GM12878 (cell line): ENCODE measurements at regions not wholly inside any gene's neighbourhood (a gene's known extent, or its start where the extent isn't known, plus 50 kb on each side); places are given as distances from the start of the nearest gene placed in this dataset.

Source experiments
- HCFC1 ChIP-seq: fragments of 150-350 bp; IDR thresholded peaks from 2 replicates; pipeline ENCODE4 v1.6.1; 2014; ENCODE audit warnings: low read length
- HDAC2 ChIP-seq: fragments of 200-600 bp; sonication (generic); IDR thresholded peaks from 2 replicates; pipeline ENCODE4 v1.6.1; 2017
- HDAC6 ChIP-seq: fragments of 200-600 bp; sonication (generic); IDR thresholded peaks from one replicate; pipeline ENCODE4 v1.8.0; 2017; ENCODE audit warnings: antibody characterized with exemption; ENCODE audit not compliant: unreplicated experiment
- NFXL1 ChIP-seq: fragments of 450-650 bp; IDR thresholded peaks from 2 replicates; pipeline ENCODE4 v1.6.1; 2017; ENCODE audit warnings: antibody characterized with exemption, mild to moderate bottlenecking, borderline replicate concordance
- RAD51 ChIP-seq: fragments of 450-650 bp; IDR thresholded peaks from 2 replicates; pipeline ENCODE4 v1.6.1; 2016; ENCODE audit warnings: moderate library complexity, mild to moderate bottlenecking, inconsistent platforms
- TCF3 ChIP-seq: IDR thresholded peaks from 2 replicates; pipeline ENCODE4 v1.6.1; 2012; ENCODE audit warnings: low read depth, mild to moderate bottlenecking, low read length, borderline replicate concordance; ENCODE audit not compliant: insufficient read depth
- TF ChIP-seq, protein P1 (sequence below): fragments of 450-650 bp; IDR thresholded peaks from 2 replicates; pipeline ENCODE4 v1.6.1; 2017; ENCODE audit warnings: mild to moderate bottlenecking, moderate library complexity
- TF ChIP-seq, protein P2 (sequence below): fragments of 450-650 bp; formaldehyde crosslinking; IDR thresholded peaks from 2 replicates; pipeline ENCODE4 v1.4.0; 2020; ENCODE audit warnings: mild to moderate bottlenecking, moderate library complexity
- TF ChIP-seq, protein P3 (sequence below): fragments of 450-650 bp; IDR thresholded peaks from 2 replicates; pipeline ENCODE4 v1.6.1; 2018; ENCODE audit warnings: mild to moderate bottlenecking, low read depth, moderate library complexity; ENCODE audit not compliant: partially characterized antibody

DNA sequence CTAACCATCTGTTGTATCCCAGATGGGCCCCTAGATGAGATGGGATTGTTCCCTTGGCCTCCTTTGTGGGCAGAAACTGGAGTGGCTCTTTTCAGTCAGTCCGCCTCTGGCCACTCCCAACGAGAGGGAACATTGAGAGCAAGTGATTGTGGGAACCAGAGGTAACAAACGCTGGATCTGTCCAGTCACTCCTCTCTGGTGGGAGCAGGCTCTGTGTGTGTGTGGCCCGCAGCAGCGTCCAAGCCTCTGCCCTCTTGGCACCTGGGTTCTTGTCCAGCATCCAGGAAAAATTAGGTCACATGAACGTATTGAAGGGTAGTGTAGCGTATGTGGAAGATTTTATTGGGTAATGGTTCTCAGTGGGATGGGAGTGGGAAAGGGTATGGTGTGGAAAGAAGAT, 101.9 kb upstream of the COX10 start (continued):
- TF ChIP-seq TCF3 (no peak), HDAC2 (no peak), HDAC6 (no peak), NFXL1 (no peak), HCFC1 (no peak), RAD51 (no peak)
- TF ChIP-seq, protein P1, sequence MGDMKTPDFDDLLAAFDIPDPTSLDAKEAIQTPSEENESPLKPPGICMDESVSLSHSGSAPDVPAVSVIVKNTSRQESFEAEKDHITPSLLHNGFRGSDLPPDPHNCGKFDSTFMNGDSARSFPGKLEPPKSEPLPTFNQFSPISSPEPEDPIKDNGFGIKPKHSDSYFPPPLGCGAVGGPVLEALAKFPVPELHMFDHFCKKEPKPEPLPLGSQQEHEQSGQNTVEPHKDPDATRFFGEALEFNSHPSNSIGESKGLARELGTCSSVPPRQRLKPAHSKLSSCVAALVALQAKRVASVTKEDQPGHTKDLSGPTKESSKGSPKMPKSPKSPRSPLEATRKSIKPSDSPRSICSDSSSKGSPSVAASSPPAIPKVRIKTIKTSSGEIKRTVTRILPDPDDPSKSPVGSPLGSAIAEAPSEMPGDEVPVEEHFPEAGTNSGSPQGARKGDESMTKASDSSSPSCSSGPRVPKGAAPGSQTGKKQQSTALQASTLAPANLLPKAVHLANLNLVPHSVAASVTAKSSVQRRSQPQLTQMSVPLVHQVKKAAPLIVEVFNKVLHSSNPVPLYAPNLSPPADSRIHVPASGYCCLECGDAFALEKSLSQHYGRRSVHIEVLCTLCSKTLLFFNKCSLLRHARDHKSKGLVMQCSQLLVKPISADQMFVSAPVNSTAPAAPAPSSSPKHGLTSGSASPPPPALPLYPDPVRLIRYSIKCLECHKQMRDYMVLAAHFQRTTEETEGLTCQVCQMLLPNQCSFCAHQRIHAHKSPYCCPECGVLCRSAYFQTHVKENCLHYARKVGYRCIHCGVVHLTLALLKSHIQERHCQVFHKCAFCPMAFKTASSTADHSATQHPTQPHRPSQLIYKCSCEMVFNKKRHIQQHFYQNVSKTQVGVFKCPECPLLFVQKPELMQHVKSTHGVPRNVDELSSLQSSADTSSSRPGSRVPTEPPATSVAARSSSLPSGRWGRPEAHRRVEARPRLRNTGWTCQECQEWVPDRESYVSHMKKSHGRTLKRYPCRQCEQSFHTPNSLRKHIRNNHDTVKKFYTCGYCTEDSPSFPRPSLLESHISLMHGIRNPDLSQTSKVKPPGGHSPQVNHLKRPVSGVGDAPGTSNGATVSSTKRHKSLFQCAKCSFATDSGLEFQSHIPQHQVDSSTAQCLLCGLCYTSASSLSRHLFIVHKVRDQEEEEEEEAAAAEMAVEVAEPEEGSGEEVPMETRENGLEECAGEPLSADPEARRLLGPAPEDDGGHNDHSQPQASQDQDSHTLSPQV, result no peak
- TF ChIP-seq, protein P2, sequence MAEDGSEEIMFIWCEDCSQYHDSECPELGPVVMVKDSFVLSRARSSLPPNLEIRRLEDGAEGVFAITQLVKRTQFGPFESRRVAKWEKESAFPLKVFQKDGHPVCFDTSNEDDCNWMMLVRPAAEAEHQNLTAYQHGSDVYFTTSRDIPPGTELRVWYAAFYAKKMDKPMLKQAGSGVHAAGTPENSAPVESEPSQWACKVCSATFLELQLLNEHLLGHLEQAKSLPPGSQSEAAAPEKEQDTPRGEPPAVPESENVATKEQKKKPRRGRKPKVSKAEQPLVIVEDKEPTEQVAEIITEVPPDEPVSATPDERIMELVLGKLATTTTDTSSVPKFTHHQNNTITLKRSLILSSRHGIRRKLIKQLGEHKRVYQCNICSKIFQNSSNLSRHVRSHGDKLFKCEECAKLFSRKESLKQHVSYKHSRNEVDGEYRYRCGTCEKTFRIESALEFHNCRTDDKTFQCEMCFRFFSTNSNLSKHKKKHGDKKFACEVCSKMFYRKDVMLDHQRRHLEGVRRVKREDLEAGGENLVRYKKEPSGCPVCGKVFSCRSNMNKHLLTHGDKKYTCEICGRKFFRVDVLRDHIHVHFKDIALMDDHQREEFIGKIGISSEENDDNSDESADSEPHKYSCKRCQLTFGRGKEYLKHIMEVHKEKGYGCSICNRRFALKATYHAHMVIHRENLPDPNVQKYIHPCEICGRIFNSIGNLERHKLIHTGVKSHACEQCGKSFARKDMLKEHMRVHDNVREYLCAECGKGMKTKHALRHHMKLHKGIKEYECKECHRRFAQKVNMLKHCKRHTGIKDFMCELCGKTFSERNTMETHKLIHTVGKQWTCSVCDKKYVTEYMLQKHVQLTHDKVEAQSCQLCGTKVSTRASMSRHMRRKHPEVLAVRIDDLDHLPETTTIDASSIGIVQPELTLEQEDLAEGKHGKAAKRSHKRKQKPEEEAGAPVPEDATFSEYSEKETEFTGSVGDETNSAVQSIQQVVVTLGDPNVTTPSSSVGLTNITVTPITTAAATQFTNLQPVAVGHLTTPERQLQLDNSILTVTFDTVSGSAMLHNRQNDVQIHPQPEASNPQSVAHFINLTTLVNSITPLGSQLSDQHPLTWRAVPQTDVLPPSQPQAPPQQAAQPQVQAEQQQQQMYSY (CRISPR knock-in tag), result no peak
- TF ChIP-seq, protein P3, sequence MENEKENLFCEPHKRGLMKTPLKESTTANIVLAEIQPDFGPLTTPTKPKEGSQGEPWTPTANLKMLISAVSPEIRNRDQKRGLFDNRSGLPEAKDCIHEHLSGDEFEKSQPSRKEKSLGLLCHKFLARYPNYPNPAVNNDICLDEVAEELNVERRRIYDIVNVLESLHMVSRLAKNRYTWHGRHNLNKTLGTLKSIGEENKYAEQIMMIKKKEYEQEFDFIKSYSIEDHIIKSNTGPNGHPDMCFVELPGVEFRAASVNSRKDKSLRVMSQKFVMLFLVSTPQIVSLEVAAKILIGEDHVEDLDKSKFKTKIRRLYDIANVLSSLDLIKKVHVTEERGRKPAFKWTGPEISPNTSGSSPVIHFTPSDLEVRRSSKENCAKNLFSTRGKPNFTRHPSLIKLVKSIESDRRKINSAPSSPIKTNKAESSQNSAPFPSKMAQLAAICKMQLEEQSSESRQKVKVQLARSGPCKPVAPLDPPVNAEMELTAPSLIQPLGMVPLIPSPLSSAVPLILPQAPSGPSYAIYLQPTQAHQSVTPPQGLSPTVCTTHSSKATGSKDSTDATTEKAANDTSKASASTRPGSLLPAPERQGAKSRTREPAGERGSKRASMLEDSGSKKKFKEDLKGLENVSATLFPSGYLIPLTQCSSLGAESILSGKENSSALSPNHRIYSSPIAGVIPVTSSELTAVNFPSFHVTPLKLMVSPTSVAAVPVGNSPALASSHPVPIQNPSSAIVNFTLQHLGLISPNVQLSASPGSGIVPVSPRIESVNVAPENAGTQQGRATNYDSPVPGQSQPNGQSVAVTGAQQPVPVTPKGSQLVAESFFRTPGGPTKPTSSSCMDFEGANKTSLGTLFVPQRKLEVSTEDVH, result no peak
